Brain microvascular endothelial cell (primary cell): ENCODE measurements at regions not wholly inside any gene's neighbourhood (a gene's known extent, or its start where the extent isn't known, plus 50 kb on each side); places are given as distances from the start of the nearest gene placed in this dataset.
A peak's percentile ranks its signal among the peaks of the same experiment; 100 is the strongest.

ENCODE experiments used
- DNase-seq: peaks from one replicate; pipeline ENCODE4 v3.0.0-alpha.2; 2020
- H3K27ac ChIP-seq: fragments of 250-450 bp; sonication (Bioruptor Pico); 2 replicates; pipeline ENCODE4 v1.5.1; 2020; ENCODE audit warnings: mild to moderate bottlenecking, moderate library complexity
- H3K27me3 ChIP-seq: fragments of 250-450 bp; sonication (Bioruptor Pico); replicated peaks from 2 replicates; pipeline ENCODE4 v1.5.1; 2020; ENCODE audit warnings: mild to moderate bottlenecking
- H3K36me3 ChIP-seq: fragments of 250-450 bp; sonication (Bioruptor Pico); replicated peaks from 2 replicates; pipeline ENCODE4 v1.5.1; 2020; ENCODE audit warnings: mild to moderate bottlenecking
- H3K4me3 ChIP-seq: 2 replicates; pipeline ENCODE4 v1.5.1; 2011; ENCODE audit warnings: low read depth, mild to moderate bottlenecking, control low read depth, low read length, moderate library complexity
- in situ Hi-C: cut with HindIII; loops from 2 replicates; pipeline ENCODE4 v1.10.0; 2017; ENCODE audit warnings: low sequenced_read_pairs, low pct_ligation_motif_present
- TF ChIP-seq, protein P1 (sequence below): IDR thresholded peaks from 2 replicates; pipeline ENCODE4 v1.5.1; 2011; ENCODE audit warnings: low read depth, mild to moderate bottlenecking, moderate library complexity, low read length, control low read depth, inconsistent platforms; ENCODE audit errors: missing control alignments

DNA sequence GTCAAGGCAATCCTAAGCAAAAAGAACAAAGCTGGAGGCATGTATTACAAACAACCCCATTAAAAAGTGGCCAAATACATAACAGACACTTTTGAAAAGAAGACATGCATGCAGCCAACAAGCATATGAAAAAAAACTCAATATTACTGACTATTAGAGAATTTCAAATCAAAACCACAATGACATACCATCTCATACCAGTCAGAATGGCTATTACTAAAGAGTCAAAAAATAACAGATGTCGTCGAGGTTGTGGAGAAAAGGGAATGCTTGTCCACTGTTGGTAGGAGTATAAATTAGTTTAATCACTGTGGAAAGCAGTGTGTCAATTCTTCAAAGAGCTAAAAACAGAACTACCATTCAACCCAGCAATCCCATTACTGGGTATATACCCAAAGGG is 604.6 kb upstream of the GRIA3 start:
- Histone ChIP-seq H3K27ac (peak overlapping the region; percentile 35), H3K36me3 (no peaks in the 10 kb centered on the region), H3K4me3 (no peak overlapping the region), H3K27me3 (no peaks in the 10 kb centered on the region)
- DNase-seq = peak; percentile 4
- in situ Hi-C loops = no loop called here
- TF ChIP-seq, protein P1, sequence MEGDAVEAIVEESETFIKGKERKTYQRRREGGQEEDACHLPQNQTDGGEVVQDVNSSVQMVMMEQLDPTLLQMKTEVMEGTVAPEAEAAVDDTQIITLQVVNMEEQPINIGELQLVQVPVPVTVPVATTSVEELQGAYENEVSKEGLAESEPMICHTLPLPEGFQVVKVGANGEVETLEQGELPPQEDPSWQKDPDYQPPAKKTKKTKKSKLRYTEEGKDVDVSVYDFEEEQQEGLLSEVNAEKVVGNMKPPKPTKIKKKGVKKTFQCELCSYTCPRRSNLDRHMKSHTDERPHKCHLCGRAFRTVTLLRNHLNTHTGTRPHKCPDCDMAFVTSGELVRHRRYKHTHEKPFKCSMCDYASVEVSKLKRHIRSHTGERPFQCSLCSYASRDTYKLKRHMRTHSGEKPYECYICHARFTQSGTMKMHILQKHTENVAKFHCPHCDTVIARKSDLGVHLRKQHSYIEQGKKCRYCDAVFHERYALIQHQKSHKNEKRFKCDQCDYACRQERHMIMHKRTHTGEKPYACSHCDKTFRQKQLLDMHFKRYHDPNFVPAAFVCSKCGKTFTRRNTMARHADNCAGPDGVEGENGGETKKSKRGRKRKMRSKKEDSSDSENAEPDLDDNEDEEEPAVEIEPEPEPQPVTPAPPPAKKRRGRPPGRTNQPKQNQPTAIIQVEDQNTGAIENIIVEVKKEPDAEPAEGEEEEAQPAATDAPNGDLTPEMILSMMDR = no peak

DNA sequence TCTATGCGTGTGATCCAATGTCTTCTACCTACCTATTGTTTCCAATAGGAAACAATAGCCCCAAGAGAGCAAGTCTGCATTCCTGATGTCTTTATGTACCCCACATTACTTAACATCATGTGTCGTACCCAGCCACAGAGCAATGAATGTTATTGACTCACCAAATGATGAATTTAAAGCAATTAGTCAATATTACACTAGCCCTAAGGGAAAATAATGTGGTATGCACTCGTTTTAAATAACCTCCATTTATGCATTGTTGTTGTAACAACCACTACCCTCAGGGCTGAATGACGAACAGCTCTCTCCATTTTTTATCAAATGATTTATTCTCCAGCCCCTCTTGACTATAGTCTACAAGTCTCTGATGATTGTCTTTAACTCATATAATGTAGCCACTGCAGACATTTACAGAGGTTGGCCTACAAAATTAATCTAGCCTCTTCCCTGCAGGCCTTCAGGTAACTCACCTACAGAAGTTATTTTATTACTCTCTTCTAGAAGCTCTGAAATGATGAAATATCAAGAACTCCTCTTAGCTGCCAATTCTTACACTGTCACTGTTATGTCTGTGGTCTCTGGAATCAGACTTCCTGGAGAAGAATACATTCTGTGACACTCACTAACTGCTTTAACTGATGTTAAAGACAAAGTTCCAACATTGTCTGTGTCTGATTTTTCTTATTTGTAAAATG is 601.7 kb upstream of the GRIA3 start:
- Histone ChIP-seq H3K36me3 (no peaks in the 10 kb centered on the region), H3K4me3 (no peak overlapping the region), H3K27ac (no peak overlapping the region), H3K27me3 (no peaks in the 10 kb centered on the region)
- DNase-seq = no peak
- TF ChIP-seq, protein P1 = no peak
- in situ Hi-C loops = no loop called here

DNA sequence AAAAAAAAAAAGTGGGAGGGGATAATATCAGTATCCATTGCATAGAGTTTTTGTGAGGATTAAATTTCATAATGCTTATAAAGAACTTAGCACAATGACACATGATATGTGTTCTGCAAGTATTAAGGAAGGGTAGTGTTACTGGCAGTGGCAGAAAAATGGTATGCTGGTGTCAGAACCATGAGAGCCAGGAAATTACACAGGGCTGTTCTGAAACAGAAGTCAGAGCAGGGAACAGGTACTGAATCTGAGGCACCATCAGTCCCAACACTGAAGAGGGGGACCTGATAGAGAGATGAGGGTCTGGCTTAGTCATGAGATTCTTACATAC is 601.1 kb upstream of the GRIA3 start:
- DNase-seq = no peak

DNA sequence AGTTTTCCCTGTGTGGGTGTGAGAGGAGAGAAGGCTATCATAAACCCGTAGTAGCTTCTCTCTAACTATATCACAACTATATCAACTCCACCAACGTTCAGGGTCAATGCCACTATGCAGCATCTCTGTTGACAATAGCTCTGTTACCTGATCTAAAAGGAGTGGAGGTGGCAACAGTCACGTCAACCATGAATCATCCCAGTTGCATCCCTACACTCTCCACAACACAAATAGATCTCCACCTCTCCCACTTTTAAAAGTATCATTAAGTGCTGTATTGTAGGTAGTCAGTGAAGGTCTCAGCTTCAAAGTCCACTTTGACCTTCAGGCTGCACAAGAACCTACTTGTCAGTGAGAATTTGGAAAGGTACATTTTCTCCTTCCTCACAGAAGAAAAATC is 600.5 kb upstream of the GRIA3 start:
- Histone ChIP-seq H3K4me3 (no peak overlapping the region), H3K27me3 (no peaks in the 10 kb centered on the region), H3K36me3 (no peaks in the 10 kb centered on the region), H3K27ac (no peak overlapping the region)
- in situ Hi-C loops = no loop called here
- no peak for DNase-seq
- TF ChIP-seq, protein P1 = no peak

More for the DNA sequence above, 601.1 kb upstream of the GRIA3 start:
- in situ Hi-C loops = no loop called here
- no peak overlapping the region for H3K4me3 ChIP-seq
- no peaks in the 10 kb centered on the region for H3K27me3 ChIP-seq
- H3K36me3 ChIP-seq = no peaks in the 10 kb centered on the region
- no peak overlapping the region for H3K27ac ChIP-seq
- TF ChIP-seq, protein P1 = no peak

DNA sequence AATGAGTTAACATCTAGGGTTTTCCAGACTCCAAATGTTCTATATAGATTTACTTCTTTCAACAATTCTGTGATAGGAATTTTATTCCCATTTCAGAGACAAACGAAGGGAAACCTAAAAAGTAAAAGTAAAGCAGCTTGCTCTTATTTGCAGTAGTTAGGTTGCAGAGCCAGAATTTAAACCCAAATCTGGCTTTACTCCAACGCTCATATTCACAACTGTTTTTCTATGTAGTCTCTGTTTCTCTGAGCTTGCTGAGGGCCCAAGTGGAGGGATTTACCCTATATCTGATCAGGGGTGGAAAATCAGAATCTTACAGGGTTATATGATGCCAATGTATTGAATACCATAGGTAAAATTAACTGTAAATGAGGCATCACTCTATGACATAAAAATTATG is 599.1 kb upstream of the GRIA3 start:
- Histone ChIP-seq H3K27me3 (no peaks in the 10 kb centered on the region), H3K4me3 (no peak overlapping the region), H3K36me3 (no peaks in the 10 kb centered on the region), H3K27ac (no peak overlapping the region)
- in situ Hi-C loops = no loop called here
- TF ChIP-seq, protein P1 = no peak
- DNase-seq = no peak

DNA sequence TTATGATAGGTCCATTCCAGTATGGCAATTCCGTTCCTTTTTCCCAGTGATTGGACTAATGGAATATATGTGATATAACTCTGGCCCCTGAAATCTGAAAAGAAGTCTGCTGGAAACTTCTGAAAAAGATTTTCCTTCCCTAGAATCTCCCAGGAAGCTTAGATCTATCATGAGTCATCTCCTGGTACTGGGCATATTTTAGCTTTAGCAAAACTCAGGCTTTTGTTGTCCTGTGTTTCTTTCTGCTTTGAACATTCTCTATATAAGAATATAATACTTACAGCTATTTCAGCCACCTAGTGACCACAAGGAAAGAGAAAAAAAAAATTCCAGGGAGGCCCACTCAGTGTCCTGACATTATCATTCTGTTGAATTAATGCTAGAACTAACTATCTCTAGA is 597.2 kb upstream of the GRIA3 start:
- DNase-seq = no peak
- TF ChIP-seq, protein P1 = no peak
- Histone ChIP-seq H3K4me3 (no peak overlapping the region), H3K27me3 (no peaks in the 10 kb centered on the region), H3K36me3 (no peaks in the 10 kb centered on the region), H3K27ac (no peak overlapping the region)
- in situ Hi-C loops = no loop called here
